A549 (cell line): ENCODE measurements at regions not wholly inside any gene's neighbourhood (a gene's known extent, or its start where the extent isn't known, plus 50 kb on each side); places are given as distances from the start of the nearest gene placed in this dataset.

Source experiments
- BHLHE40 ChIP-seq: IDR thresholded peaks from 2 replicates; pipeline ENCODE4 v1.6.1; 2012; ENCODE audit warnings: low read depth, low read length, inconsistent platforms
- CEBPB ChIP-seq, 2 experiments: fragments of >200 bp in 1 of 2; sonication (Bioruptor Twin) in 1 of 2; formaldehyde crosslinking in 1 of 2; IDR thresholded peaks; 2 replicates each; pipeline ENCODE4 v1.6.1; 2012 to 2016
- ESRRA ChIP-seq: fragments of 150-350 bp; IDR thresholded peaks from 2 replicates; pipeline ENCODE4 v1.6.1; 2014; ENCODE audit warnings: mild to moderate bottlenecking, low read length, borderline replicate concordance
- GATA3 ChIP-seq: IDR thresholded peaks from 2 replicates; pipeline ENCODE4 v1.6.1; 2012; ENCODE audit warnings: borderline replicate concordance
- HOXA7 ChIP-seq: fragments of 250-450 bp; sonication (Bioruptor Pico); IDR thresholded peaks from 2 replicates; pipeline ENCODE4 v1.5.0; 2020; ENCODE audit warnings: mild to moderate bottlenecking, moderate library complexity
- JUN ChIP-seq, 2 experiments: fragments of >200 bp; sonication (Bioruptor Twin); formaldehyde crosslinking; IDR thresholded peaks; 2 replicates in 1 of 2; 3 replicates in 1 of 2; pipeline ENCODE4 v1.6.1; 2016 to 2017
- MYC ChIP-seq: IDR thresholded peaks from 2 replicates; pipeline ENCODE4 v1.6.1; 2012; ENCODE audit warnings: mild to moderate bottlenecking, inconsistent platforms, low read length, improper control_type of control experiment, borderline replicate concordance
- POLR2A ChIP-seq: IDR thresholded peaks from 2 replicates; pipeline ENCODE4 v1.6.1; 2012; ENCODE audit warnings: mild to moderate bottlenecking, low read length
- RCOR1 ChIP-seq: fragments of 150-350 bp; IDR thresholded peaks from 2 replicates; pipeline ENCODE4 v1.6.1; 2014; ENCODE audit warnings: antibody characterized with exemption, low read length, low read depth
- RNF2 ChIP-seq: fragments of 200-600 bp; sonication (generic); IDR thresholded peaks from 2 replicates; pipeline ENCODE4 v1.6.1; 2016; ENCODE audit warnings: low read depth, mild to moderate bottlenecking, antibody characterized with exemption, moderate library complexity, borderline replicate concordance
- SMC3 ChIP-seq: fragments of >200 bp; sonication (Bioruptor Twin); formaldehyde crosslinking; IDR thresholded peaks from 3 replicates; pipeline ENCODE4 v1.6.1; 2018; ENCODE audit warnings: inconsistent platforms
- TF ChIP-seq, protein P1 (sequence below): fragments of >200 bp; sonication (Bioruptor Twin); formaldehyde crosslinking; IDR thresholded peaks from 3 replicates; pipeline ENCODE4 v1.5.1; 2016
- TF ChIP-seq, protein P2 (sequence below): fragments of 200-600 bp; sonication (generic); IDR thresholded peaks from 2 replicates; pipeline ENCODE4 v1.6.1; 2016; ENCODE audit warnings: antibody characterized with exemption, mild to moderate bottlenecking, moderate library complexity

DNA sequence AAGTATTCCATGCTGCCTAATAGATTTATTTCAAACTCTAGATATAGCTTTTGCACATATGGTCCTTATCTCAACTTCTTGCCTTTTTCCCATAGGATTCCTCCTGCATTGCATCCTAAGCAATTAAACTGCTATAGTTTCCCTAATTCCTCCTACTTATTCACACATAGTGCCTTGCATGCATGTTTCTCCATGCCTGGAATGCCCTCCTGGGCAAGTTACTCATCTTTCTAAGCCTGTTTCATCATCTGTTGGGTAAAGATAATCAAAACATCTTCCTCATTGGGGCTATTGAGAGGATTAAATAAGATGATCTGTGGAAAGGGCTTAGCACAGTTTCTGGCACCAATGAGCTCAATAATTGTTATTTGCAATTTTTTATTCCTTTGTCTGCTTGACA, 726.5 kb downstream of the SLC4A3 start:
- TF ChIP-seq HOXA7 (CRISPR knock-in tag) = no peak
- TF ChIP-seq JUN (IDR thresholded peaks at IDR 0.05) = no peak
- TF ChIP-seq, protein P1, sequence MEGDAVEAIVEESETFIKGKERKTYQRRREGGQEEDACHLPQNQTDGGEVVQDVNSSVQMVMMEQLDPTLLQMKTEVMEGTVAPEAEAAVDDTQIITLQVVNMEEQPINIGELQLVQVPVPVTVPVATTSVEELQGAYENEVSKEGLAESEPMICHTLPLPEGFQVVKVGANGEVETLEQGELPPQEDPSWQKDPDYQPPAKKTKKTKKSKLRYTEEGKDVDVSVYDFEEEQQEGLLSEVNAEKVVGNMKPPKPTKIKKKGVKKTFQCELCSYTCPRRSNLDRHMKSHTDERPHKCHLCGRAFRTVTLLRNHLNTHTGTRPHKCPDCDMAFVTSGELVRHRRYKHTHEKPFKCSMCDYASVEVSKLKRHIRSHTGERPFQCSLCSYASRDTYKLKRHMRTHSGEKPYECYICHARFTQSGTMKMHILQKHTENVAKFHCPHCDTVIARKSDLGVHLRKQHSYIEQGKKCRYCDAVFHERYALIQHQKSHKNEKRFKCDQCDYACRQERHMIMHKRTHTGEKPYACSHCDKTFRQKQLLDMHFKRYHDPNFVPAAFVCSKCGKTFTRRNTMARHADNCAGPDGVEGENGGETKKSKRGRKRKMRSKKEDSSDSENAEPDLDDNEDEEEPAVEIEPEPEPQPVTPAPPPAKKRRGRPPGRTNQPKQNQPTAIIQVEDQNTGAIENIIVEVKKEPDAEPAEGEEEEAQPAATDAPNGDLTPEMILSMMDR = no peak
- TF ChIP-seq CEBPB (IDR thresholded peaks at IDR 0.05) = no peak
- TF ChIP-seq, protein P2, sequence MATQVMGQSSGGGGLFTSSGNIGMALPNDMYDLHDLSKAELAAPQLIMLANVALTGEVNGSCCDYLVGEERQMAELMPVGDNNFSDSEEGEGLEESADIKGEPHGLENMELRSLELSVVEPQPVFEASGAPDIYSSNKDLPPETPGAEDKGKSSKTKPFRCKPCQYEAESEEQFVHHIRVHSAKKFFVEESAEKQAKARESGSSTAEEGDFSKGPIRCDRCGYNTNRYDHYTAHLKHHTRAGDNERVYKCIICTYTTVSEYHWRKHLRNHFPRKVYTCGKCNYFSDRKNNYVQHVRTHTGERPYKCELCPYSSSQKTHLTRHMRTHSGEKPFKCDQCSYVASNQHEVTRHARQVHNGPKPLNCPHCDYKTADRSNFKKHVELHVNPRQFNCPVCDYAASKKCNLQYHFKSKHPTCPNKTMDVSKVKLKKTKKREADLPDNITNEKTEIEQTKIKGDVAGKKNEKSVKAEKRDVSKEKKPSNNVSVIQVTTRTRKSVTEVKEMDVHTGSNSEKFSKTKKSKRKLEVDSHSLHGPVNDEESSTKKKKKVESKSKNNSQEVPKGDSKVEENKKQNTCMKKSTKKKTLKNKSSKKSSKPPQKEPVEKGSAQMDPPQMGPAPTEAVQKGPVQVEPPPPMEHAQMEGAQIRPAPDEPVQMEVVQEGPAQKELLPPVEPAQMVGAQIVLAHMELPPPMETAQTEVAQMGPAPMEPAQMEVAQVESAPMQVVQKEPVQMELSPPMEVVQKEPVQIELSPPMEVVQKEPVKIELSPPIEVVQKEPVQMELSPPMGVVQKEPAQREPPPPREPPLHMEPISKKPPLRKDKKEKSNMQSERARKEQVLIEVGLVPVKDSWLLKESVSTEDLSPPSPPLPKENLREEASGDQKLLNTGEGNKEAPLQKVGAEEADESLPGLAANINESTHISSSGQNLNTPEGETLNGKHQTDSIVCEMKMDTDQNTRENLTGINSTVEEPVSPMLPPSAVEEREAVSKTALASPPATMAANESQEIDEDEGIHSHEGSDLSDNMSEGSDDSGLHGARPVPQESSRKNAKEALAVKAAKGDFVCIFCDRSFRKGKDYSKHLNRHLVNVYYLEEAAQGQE = no peak
- TF ChIP-seq GATA3 = no peak
- TF ChIP-seq MYC = no peak
- no peak for TF ChIP-seq RCOR1
- TF ChIP-seq SMC3 = no peak
- no peak for TF ChIP-seq ESRRA
- TF ChIP-seq BHLHE40 = no peak
- TF ChIP-seq POLR2A = no peak
- TF ChIP-seq RNF2 = no peak
